Calu3 (cell line): ENCODE measurements at regions not wholly inside any gene's neighbourhood (a gene's known extent, or its start where the extent isn't known, plus 50 kb on each side); places are given as distances from the start of the nearest gene placed in this dataset.

Experiments used
- BruUV-seq: library from RNA; stranded (reverse); fragments of 400-500 nt; replicated peaks from 2 replicates; lab custom pipeline; 2021; lab: Mats Ljungman, UMichigan
- CTCF ChIA-PET: fragments of 300-600 bp; sonication (Branson Sonifier 250); formaldehyde crosslinking; loops from one replicate; lab custom pipeline; 2022; ENCODE audit warnings: antibody characterized with exemption; lab: Charles Lee
- DNase-seq: peaks from one replicate; pipeline ENCODE4 v3.0.0; 2022
- H3K27ac Mint-ChIP-seq: one replicate; pipeline ENCODE4 v1.8.0; 2022; ENCODE audit warnings: mixed read lengths; ENCODE audit not compliant: unreplicated experiment
- H3K27me3 Mint-ChIP-seq: one replicate; pipeline ENCODE4 v1.8.0; 2022; ENCODE audit warnings: mixed read lengths; ENCODE audit not compliant: unreplicated experiment
- H3K36me3 Mint-ChIP-seq: one replicate; pipeline ENCODE4 v1.8.0; 2022; ENCODE audit warnings: mild to moderate bottlenecking, moderate library complexity, mixed read lengths; ENCODE audit not compliant: insufficient read depth, unreplicated experiment
- H3K4me1 Mint-ChIP-seq: one replicate; pipeline ENCODE4 v1.8.0; 2022; ENCODE audit warnings: mild to moderate bottlenecking, low read depth, mixed read lengths; ENCODE audit not compliant: unreplicated experiment
- H3K4me3 Mint-ChIP-seq: one replicate; pipeline ENCODE4 v1.8.0; 2022; ENCODE audit warnings: mild to moderate bottlenecking, low read depth, moderate library complexity, mixed read lengths; ENCODE audit not compliant: unreplicated experiment
- H3K9me3 Mint-ChIP-seq: one replicate; pipeline ENCODE4 v1.8.0; 2022; ENCODE audit warnings: low read depth, mixed read lengths; ENCODE audit not compliant: unreplicated experiment
- CTCF ChIP-seq: fragments of 200-600 bp; IDR thresholded peaks from one replicate; pipeline ENCODE4 v1.8.0; 2022; ENCODE audit warnings: antibody characterized with exemption; ENCODE audit not compliant: unreplicated experiment
- intact Hi-C: fragments of 100-400 bp; cut with micrococcal nuclease; formaldehyde crosslinking; loops from one replicate; pipeline ENCODE4 v1.10.0; 2022; ENCODE audit not compliant: unreplicated experiment

GRCh38 chr5:96207420-96207819, 225.6 kb downstream of the PCSK1 start:
- BruUV-seq, result no TSS peak
- CTCF ChIA-PET, result interaction anchor here (0.9 kb wide), 1 partner anchor 271 kb away, joined by 3 read pairs; no protein-coding TSS in a partner anchor
- TF ChIP-seq CTCF, result no peak
- Mint-ChIP-seq H3K9me3 (peaks cover 28% of the 10 kb centered on the region), H3K27ac (no peak overlapping the region), H3K4me1 (peaks cover 19% of the 10 kb centered on the region), H3K27me3 (no peaks in the 10 kb centered on the region), H3K36me3 (no peaks in the 10 kb centered on the region), H3K4me3 (no peak overlapping the region)
- intact Hi-C loops, result no loop called here
- no peak for DNase-seq

GRCh38 chr5:96203761-96204160, 229.3 kb downstream of the PCSK1 start:
- H3K4me1 Mint-ChIP-seq, result peaks cover 25% of the 10 kb centered on the region
- no peak overlapping the region for H3K4me3 Mint-ChIP-seq
- H3K27me3 Mint-ChIP-seq, result no peaks in the 10 kb centered on the region
- peaks cover 20% of the 10 kb centered on the region for H3K9me3 Mint-ChIP-seq
- H3K27ac Mint-ChIP-seq, result no peak overlapping the region
- no TSS peak for BruUV-seq
- no peak for TF ChIP-seq CTCF
- intact Hi-C loops, result no loop called here
- no peak for DNase-seq
- no peaks in the 10 kb centered on the region for H3K36me3 Mint-ChIP-seq
- CTCF ChIA-PET, result no interaction called here

GRCh38 chr5:96201503-96201902, 231.5 kb downstream of the PCSK1 start:
- DNase-seq, result no peak
- H3K27ac Mint-ChIP-seq, result no peak overlapping the region
- H3K4me3 Mint-ChIP-seq, result no peak overlapping the region
- intact Hi-C loops, result no loop called here
- peaks cover 5% of the 10 kb centered on the region for H3K9me3 Mint-ChIP-seq
- H3K27me3 Mint-ChIP-seq, result no peaks in the 10 kb centered on the region
- no TSS peak for BruUV-seq
- no peaks in the 10 kb centered on the region for H3K36me3 Mint-ChIP-seq
- peaks cover 44% of the 10 kb centered on the region for H3K4me1 Mint-ChIP-seq
- TF ChIP-seq CTCF, result no peak
- CTCF ChIA-PET, result interaction anchor here (1.4 kb wide), 1 partner anchor 107 kb away, joined by 5 read pairs; no protein-coding TSS in a partner anchor

DNA sequence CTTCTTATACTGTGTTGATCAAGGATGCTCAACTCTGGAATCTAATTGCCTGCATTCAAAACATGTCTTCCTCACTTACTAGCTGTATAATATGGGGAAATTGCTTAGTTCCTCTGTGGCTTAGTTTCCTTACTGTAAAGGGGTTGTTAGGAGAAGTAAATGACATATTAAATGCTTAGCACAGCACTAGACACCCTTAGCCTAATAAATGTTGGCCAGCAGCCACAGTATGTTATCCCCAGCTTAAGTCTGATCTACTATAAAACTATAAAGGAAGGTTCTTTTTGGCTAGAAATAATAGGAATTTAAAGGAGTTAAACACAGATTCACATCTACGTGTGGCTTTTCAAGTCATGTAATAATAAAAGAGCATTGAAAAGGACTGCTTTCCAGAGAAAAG, 232.4 kb downstream of the PCSK1 start:
- H3K9me3 Mint-ChIP-seq, result no peaks in the 10 kb centered on the region
- H3K27ac Mint-ChIP-seq, result no peak overlapping the region
- peaks cover 44% of the 10 kb centered on the region for H3K4me1 Mint-ChIP-seq
- H3K36me3 Mint-ChIP-seq, result no peaks in the 10 kb centered on the region
- intact Hi-C loops, result no loop called here
- H3K27me3 Mint-ChIP-seq, result no peaks in the 10 kb centered on the region
- H3K4me3 Mint-ChIP-seq, result no peak overlapping the region
- no peak for TF ChIP-seq CTCF
- DNase-seq, result no peak
- no TSS peak for BruUV-seq
- CTCF ChIA-PET, result interaction anchor here (1.4 kb wide), 1 partner anchor 107 kb away, joined by 5 read pairs; no protein-coding TSS in a partner anchor
